Cardiac muscle cell (in vitro differentiated cells and primary cell): ENCODE measurements at regions not wholly inside any gene's neighbourhood (a gene's known extent, or its start where the extent isn't known, plus 50 kb on each side); places are given as distances from the start of the nearest gene placed in this dataset.
"Not testable (repeated sequence)": the region's sequence is repeated elsewhere in the genome, so short reads cannot be mapped to it uniquely, and the experiment has no call there.

ENCODE experiments used
- DNase-seq, 2 donors: peaks; one replicate each; pipeline versions ENCODE4 v3.0.0 to v3.0.0-alpha.2; 2010 to 2017; ENCODE audit warnings: low read depth in 1 of 2, low spot score in 1 of 2
- H3K27ac ChIP-seq: fragments of 200-600 bp; sonication (generic); 2 replicates; pipeline ENCODE4 v1.5.1; 2016
- H3K27me3 ChIP-seq: fragments of 200-600 bp; sonication (generic); 2 replicates; pipeline ENCODE4 v1.6.0; 2016; ENCODE audit warnings: control low read depth
- H3K36me3 ChIP-seq: fragments of 200-600 bp; sonication (generic); 2 replicates; pipeline ENCODE4 v1.5.1; 2016; ENCODE audit warnings: control low read depth
- H3K4me1 ChIP-seq: fragments of 200-600 bp; sonication (generic); 2 replicates; pipeline ENCODE4 v1.8.1; 2017; ENCODE audit warnings: low read depth, mild to moderate bottlenecking, mixed run types
- H3K4me3 ChIP-seq: fragments of 200-600 bp; sonication (generic); 2 replicates; pipeline ENCODE4 v1.5.1; 2016; ENCODE audit warnings: mild to moderate bottlenecking
- H3K9me3 ChIP-seq: fragments of 200-600 bp; sonication (generic); 2 replicates; pipeline ENCODE4 v1.5.1; 2017; ENCODE audit warnings: low read depth, mild to moderate bottlenecking, control low read depth
- CTCF ChIP-seq: IDR thresholded peaks from 2 replicates; pipeline ENCODE4 v1.5.1; 2012; ENCODE audit warnings: low read depth, mild to moderate bottlenecking, low read length

- Histone ChIP-seq H3K27ac (no peak overlapping the region), H3K4me3 (no peak overlapping the region), H3K27me3 (no peaks in the 10 kb centered on the region), H3K4me1 (no peaks in the 10 kb centered on the region), H3K9me3 (no peaks in the 10 kb centered on the region), H3K36me3 (peaks cover 14% of the 10 kb centered on the region)
- TF ChIP-seq CTCF = no peak
- DNase-seq = peak in 1 of 2 donors; percentile 2
Observed at GRCh38 chr12:100061814-100062213, 77.1 kb upstream of the ANKS1B start.

GRCh38 chr12:100058482-100059029 lies 73.8 kb upstream of the ANKS1B start:
- peak; percentile 54 for TF ChIP-seq CTCF
- Histone ChIP-seq H3K27me3 (no peaks in the 10 kb centered on the region), H3K4me3 (no peak overlapping the region), H3K9me3 (no peaks in the 10 kb centered on the region), H3K4me1 (no peaks in the 10 kb centered on the region), H3K27ac (no peak overlapping the region), H3K36me3 (peaks cover 29% of the 10 kb centered on the region)
- peak; percentile 0 to 87 for DNase-seq

GRCh38 chr12:100046202-100046601 lies 61.5 kb upstream of the ANKS1B start:
- H3K4me1 ChIP-seq, H3K4me3 ChIP-seq, H3K27ac ChIP-seq, H3K9me3 ChIP-seq, H3K27me3 ChIP-seq, DNase-seq: not testable (repeated sequence)
- H3K36me3 ChIP-seq = peaks cover 41% of the 10 kb centered on the region

GRCh38 chr12:100044266-100044665 lies 59.5 kb upstream of the ANKS1B start:
- H3K36me3 ChIP-seq = peaks cover 27% of the 10 kb centered on the region

GRCh38 chr12:100043631-100044030 lies 58.9 kb upstream of the ANKS1B start:
- Histone ChIP-seq H3K27me3 (no peaks in the 10 kb centered on the region), H3K36me3 (peaks cover 24% of the 10 kb centered on the region), H3K4me3 (no peak overlapping the region), H3K27ac (no peak overlapping the region), H3K9me3 (no peaks in the 10 kb centered on the region), H3K4me1 (no peaks in the 10 kb centered on the region)
- TF ChIP-seq CTCF = no peak
- no peak for DNase-seq

More at GRCh38 chr12:100044266-100044665, 59.5 kb upstream of the ANKS1B start:
- DNase-seq = no peak
- Histone ChIP-seq H3K27me3 (no peaks in the 10 kb centered on the region), H3K9me3 (no peaks in the 10 kb centered on the region), H3K4me3 (no peak overlapping the region), H3K27ac (peak overlapping the region; percentile 23), H3K4me1 (no peaks in the 10 kb centered on the region)
- TF ChIP-seq CTCF = no peak
